Activated CD8-positive, alpha-beta T cell treated with anti-CD3 and anti-CD28 coated beads for 36 hours (primary cell): ENCODE measurements at regions not wholly inside any gene's neighbourhood (a gene's known extent, or its start where the extent isn't known, plus 50 kb on each side); places are given as distances from the start of the nearest gene placed in this dataset.

Experiments used
- ATAC-seq: fragments of 200-7000 bp; cut with Tn5 transposase; one replicate; pipeline ENCODE4 v1.10.0; 2021; ENCODE audit warnings: mild to moderate bottlenecking, moderate library complexity
- CTCF ChIA-PET: fragments of 350-600 bp; sonication (Branson Sonifier 250); formaldehyde crosslinking; loops from one replicate; lab custom pipeline; 2021; ENCODE audit warnings: antibody characterized with exemption; lab: Charles Lee
- POLR2A ChIA-PET: fragments of 350-600 bp; sonication (Branson Sonifier 250); formaldehyde crosslinking; loops from one replicate; lab custom pipeline; 2021; ENCODE audit warnings: antibody characterized with exemption; lab: Charles Lee
- DNase-seq: peaks from one replicate; pipeline ENCODE4 v3.0.0-alpha.2; 2020
- H3K27ac Mint-ChIP-seq: one replicate; pipeline ENCODE4 v1.8.0; 2021; ENCODE audit warnings: mild to moderate bottlenecking, mixed read lengths
- H3K27me3 Mint-ChIP-seq: one replicate; pipeline ENCODE4 v1.8.0; 2021; ENCODE audit warnings: mixed read lengths
- H3K36me3 Mint-ChIP-seq: one replicate; pipeline ENCODE4 v1.8.0; 2021; ENCODE audit warnings: low read depth, mixed read lengths
- H3K4me1 Mint-ChIP-seq: one replicate; pipeline ENCODE4 v1.8.0; 2021; ENCODE audit warnings: low read depth, mixed read lengths
- H3K4me3 Mint-ChIP-seq: one replicate; pipeline ENCODE4 v1.8.0; 2021; ENCODE audit warnings: mild to moderate bottlenecking, moderate library complexity, mixed read lengths
- H3K9me3 Mint-ChIP-seq: one replicate; pipeline ENCODE4 v1.8.0; 2021; ENCODE audit warnings: mixed read lengths
- CTCF ChIP-seq: fragments of 200-600 bp; IDR thresholded peaks from one replicate; pipeline ENCODE4 v1.8.0; 2022; ENCODE audit warnings: antibody characterized with exemption, mild to moderate bottlenecking
- intact Hi-C: fragments of 100-400 bp; cut with micrococcal nuclease; formaldehyde crosslinking; loops from one replicate; pipeline ENCODE4 v1.10.0; 2022

DNA sequence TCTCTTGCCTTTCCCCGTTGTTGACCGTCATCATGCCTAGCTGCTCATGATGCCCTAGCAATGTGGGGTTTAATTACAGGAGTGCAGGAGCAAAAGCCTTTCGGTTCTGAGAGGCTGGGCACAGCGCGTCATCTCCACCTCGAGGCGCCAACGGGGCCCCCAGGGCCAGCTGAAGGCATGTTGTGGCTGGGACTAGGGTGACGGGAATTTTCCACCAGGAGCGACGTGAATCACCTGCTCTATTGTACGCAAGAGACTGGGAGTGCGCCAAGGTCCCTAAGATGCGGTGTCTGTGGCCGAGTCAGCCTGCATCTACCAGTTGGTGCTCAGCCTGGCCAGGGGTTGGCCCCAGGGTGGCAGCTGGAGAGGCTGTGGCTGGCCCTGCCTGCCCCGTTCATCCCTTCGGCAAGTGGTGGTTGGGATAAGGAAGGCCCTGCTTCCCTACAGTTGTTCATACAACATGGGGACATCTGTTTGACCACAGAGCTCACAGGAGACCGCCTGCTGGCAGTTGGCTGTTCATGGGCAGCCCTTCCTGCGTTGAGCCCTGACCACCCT, 1175.6 kb downstream of the BRD1 start:
- intact Hi-C loops: no loop called here
- Mint-ChIP-seq H3K27me3 (no peaks in the 10 kb centered on the region), H3K9me3 (no peaks in the 10 kb centered on the region), H3K36me3 (no peaks in the 10 kb centered on the region), H3K4me1 (no peaks in the 10 kb centered on the region), H3K4me3 (no peak overlapping the region), H3K27ac (no peak overlapping the region)
- ChIA-PET POLR2A (no interaction called here), CTCF (no interaction called here)
- TF ChIP-seq CTCF: no peak
- DNase-seq (no peak), ATAC-seq (no peak)

- ChIA-PET CTCF (no interaction called here), POLR2A (no interaction called here)
- H3K4me1 Mint-ChIP-seq: no peaks in the 10 kb centered on the region
- no peak overlapping the region for H3K27ac Mint-ChIP-seq
- no peak for ATAC-seq
- H3K36me3 Mint-ChIP-seq: no peaks in the 10 kb centered on the region
- intact Hi-C loops: no loop called here
- no peak for DNase-seq
- H3K9me3 Mint-ChIP-seq: no peaks in the 10 kb centered on the region
- H3K4me3 Mint-ChIP-seq: no peak overlapping the region
- H3K27me3 Mint-ChIP-seq: no peaks in the 10 kb centered on the region
- TF ChIP-seq CTCF: no peak
Observed at GRCh38 chr22:48651036-48651890, 1176.4 kb downstream of the BRD1 start.

DNA sequence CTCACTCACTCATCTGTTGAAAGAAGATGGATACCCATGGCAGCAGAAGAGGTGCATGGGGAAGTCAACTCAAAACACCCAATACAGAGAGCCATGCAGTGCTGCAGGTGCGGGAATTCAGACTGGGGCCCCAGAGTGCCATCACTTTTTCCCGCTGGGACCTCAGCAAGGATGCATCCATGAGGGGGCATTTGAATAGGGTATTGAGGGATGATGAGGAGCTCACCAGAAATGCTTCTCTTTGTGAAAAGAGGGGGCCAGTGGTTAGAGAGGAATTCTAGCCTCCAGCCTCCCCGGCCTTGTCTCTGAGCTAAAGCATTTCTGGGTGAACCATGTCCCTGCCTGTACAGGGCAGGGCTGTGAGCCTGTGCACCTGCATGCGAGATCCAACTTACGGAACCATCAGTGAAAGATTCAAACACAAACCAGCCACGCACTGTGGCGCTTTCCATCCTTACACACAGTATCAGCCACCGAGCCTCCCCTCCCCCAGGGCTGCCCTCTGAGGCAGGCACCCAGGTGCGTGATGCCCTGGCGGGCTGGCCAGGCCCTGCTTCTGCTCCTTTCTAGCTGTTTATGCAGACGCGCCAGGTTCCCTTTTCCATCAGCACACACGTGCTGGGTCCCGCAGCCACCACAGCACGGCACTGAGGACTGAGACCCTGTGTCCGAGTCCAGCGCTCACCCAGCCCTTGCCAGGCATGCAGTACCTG, 1177.2 kb downstream of the BRD1 start:
- CTCF ChIA-PET: no interaction called here
- H3K4me3 Mint-ChIP-seq: no peak overlapping the region
- H3K36me3 Mint-ChIP-seq: no peaks in the 10 kb centered on the region
- TF ChIP-seq CTCF: no peak
- H3K27me3 Mint-ChIP-seq: no peaks in the 10 kb centered on the region
- H3K4me1 Mint-ChIP-seq: no peaks in the 10 kb centered on the region
- H3K27ac Mint-ChIP-seq: no peak overlapping the region
- ATAC-seq (no peak), DNase-seq (no peak)
- H3K9me3 Mint-ChIP-seq: no peaks in the 10 kb centered on the region
- intact Hi-C loops: no loop called here
- POLR2A ChIA-PET: no interaction called here

DNA sequence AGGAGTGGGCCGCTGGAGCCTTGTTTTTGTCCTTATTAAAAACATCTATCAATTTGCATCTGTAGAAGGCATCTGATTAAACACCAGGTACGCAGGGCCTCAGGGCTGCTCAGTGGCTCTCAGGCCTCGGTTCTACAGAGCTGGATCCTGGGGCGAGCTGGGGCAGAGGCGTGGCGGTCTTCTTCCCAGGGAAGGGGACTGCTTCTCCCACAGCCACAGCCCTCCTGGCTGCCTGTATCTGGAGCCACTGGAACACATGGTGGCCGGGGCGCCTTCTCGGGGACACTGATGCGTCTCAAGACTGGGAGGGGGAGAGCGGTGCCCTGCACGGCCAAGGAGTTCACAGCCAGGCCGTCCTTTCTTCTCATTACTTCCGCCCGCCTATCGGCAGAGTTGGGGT, 1178.2 kb downstream of the BRD1 start:
- ChIA-PET CTCF (no interaction called here), POLR2A (interaction anchor here (0.5 kb wide), 1 partner anchor 299 kb away, joined by 3 read pairs; no protein-coding TSS in a partner anchor)
- Mint-ChIP-seq H3K9me3 (no peaks in the 10 kb centered on the region), H3K4me1 (no peaks in the 10 kb centered on the region), H3K27me3 (no peaks in the 10 kb centered on the region), H3K36me3 (no peaks in the 10 kb centered on the region), H3K27ac (no peak overlapping the region), H3K4me3 (no peak overlapping the region)
- no peak for TF ChIP-seq CTCF
- ATAC-seq (no peak), DNase-seq (no peak)
- intact Hi-C loops: no loop called here

- intact Hi-C loops: no loop called here
- DNase-seq (no peak), ATAC-seq (no peak)
- Mint-ChIP-seq H3K9me3 (no peaks in the 10 kb centered on the region), H3K4me1 (peaks cover under 1% of the 10 kb centered on the region), H3K27ac (no peak overlapping the region), H3K27me3 (no peaks in the 10 kb centered on the region), H3K4me3 (no peak overlapping the region), H3K36me3 (no peaks in the 10 kb centered on the region)
- ChIA-PET CTCF (no interaction called here), POLR2A (interaction anchor here (0.5 kb wide), 1 partner anchor 299 kb away, joined by 3 read pairs; no protein-coding TSS in a partner anchor)
- TF ChIP-seq CTCF: no peak
Observed at GRCh38 chr22:48649031-48649430, 1178.6 kb downstream of the BRD1 start.
